ENCODE measurements at regions not wholly inside any gene's neighbourhood (a gene's known extent, or its start where the extent isn't known, plus 50 kb on each side); places are given as distances from the start of the nearest gene placed in this dataset.

GRCh38 chr20:7346026-7346425 is 578.5 kb downstream of the BMP2 start:
- no peak overlapping the region for H2BK15ac ChIP-seq (ENCODE audit: low read depth, poor library complexity, severe bottlenecking)
- H2BK12ac ChIP-seq (ENCODE audit: low read length in 2 of 2), result no peak overlapping the region
- H2AK5ac ChIP-seq (ENCODE audit: low read length, severe bottlenecking), result no peak overlapping the region
- H3K4me3 ChIP-seq (ENCODE audit: insufficient read depth in 1 of 2, low read depth in 1 of 2, low read length in 2 of 2), result no peak overlapping the region
- no peak overlapping the region for H3K27ac ChIP-seq (ENCODE audit: low read length, poor library complexity, severe bottlenecking)
- no peak overlapping the region for H3K14ac ChIP-seq (ENCODE audit: low read length in 2 of 2)
- WGBS, result 95% methylated on average over 2 of the region's 3 CpGs
- H4K91ac ChIP-seq (ENCODE audit: low read length), result no peak overlapping the region
- H3K4ac ChIP-seq (ENCODE audit: low read depth in 1 of 2, low read length in 2 of 2), result no peak overlapping the region
- peaks cover 3% of the 10 kb centered on the region for H3K9me3 ChIP-seq (ENCODE audit: control insufficient read depth, low read length)
- no peaks in the 10 kb centered on the region for H3K4me1 ChIP-seq (ENCODE audit: control insufficient read depth, insufficient read depth, low read depth, low read length)
- no peak overlapping the region for H3K9ac ChIP-seq (ENCODE audit: low read length)
- H3K27me3 ChIP-seq (ENCODE audit: control insufficient read depth in 1 of 2, insufficient read depth in 1 of 2, low read length in 2 of 2), result no peaks in the 10 kb centered on the region
- no peak overlapping the region for H2AFZ ChIP-seq (ENCODE audit: low read depth, low read length)
- no peak overlapping the region for H3K4me2 ChIP-seq (ENCODE audit: low read length, poor library complexity, severe bottlenecking)
- H3K18ac ChIP-seq (ENCODE audit: low read depth in 1 of 2, low read length in 2 of 2), result no peak overlapping the region
- H2BK5ac ChIP-seq (ENCODE audit: low read depth, low read length, poor library complexity, severe bottlenecking), result no peak overlapping the region
- H4K8ac ChIP-seq (ENCODE audit: low read length), result no peak overlapping the region
- no peak overlapping the region for H3K23ac ChIP-seq (ENCODE audit: low read length in 2 of 2)
- no peaks in the 10 kb centered on the region for H3K36me3 ChIP-seq (ENCODE audit: control insufficient read depth in 1 of 2, insufficient read depth in 2 of 2, low read depth in 1 of 2, low read length in 2 of 2)
- H2BK120ac ChIP-seq (ENCODE audit: low read depth, low read length), result no peak overlapping the region
- H3K79me1 ChIP-seq (replicated peaks; ENCODE audit: low read length, poor library complexity, severe bottlenecking), result no peaks in the 10 kb centered on the region
- no peak for DNase-seq

GRCh38 chr20:7346562-7346961 is 579.1 kb downstream of the BMP2 start:
- Histone ChIP-seq H3K27ac (ENCODE audit: low read length, poor library complexity, severe bottlenecking) (no peak overlapping the region), H3K36me3 (ENCODE audit: control insufficient read depth in 1 of 2, insufficient read depth in 2 of 2, low read depth in 1 of 2, low read length in 2 of 2) (no peaks in the 10 kb centered on the region), H3K9me3 (ENCODE audit: control insufficient read depth, low read length) (peaks cover 3% of the 10 kb centered on the region), H3K23ac (ENCODE audit: low read length in 2 of 2) (no peak overlapping the region), H3K79me1 (replicated peaks; ENCODE audit: low read length, poor library complexity, severe bottlenecking) (no peaks in the 10 kb centered on the region), H2AK5ac (ENCODE audit: low read length, severe bottlenecking) (no peak overlapping the region), H3K14ac (ENCODE audit: low read length in 2 of 2) (no peak overlapping the region), H2AFZ (ENCODE audit: low read depth, low read length) (no peak overlapping the region), H3K4ac (ENCODE audit: low read depth in 1 of 2, low read length in 2 of 2) (no peak overlapping the region), H2BK5ac (ENCODE audit: low read depth, low read length, poor library complexity, severe bottlenecking) (no peak overlapping the region), H2BK15ac (ENCODE audit: low read depth, poor library complexity, severe bottlenecking) (no peak overlapping the region), H3K4me1 (ENCODE audit: control insufficient read depth, insufficient read depth, low read depth, low read length) (no peaks in the 10 kb centered on the region), H4K91ac (ENCODE audit: low read length) (no peak overlapping the region), H3K9ac (ENCODE audit: low read length) (no peak overlapping the region), H2BK120ac (ENCODE audit: low read depth, low read length) (no peak overlapping the region), H3K18ac (ENCODE audit: low read depth in 1 of 2, low read length in 2 of 2) (no peak overlapping the region), H3K4me3 (ENCODE audit: insufficient read depth in 1 of 2, low read depth in 1 of 2, low read length in 2 of 2) (no peak overlapping the region), H2BK12ac (ENCODE audit: low read length in 2 of 2) (no peak overlapping the region), H3K27me3 (ENCODE audit: control insufficient read depth in 1 of 2, insufficient read depth in 1 of 2, low read length in 2 of 2) (no peaks in the 10 kb centered on the region), H4K8ac (ENCODE audit: low read length) (no peak overlapping the region), H3K4me2 (ENCODE audit: low read length, poor library complexity, severe bottlenecking) (no peak overlapping the region)
- WGBS, result no CpG with 5 or more reads among the region's 1 CpG
- no peak for DNase-seq

- 88% methylated on average over 1 of the region's 2 CpGs for WGBS
- H3K9ac ChIP-seq (ENCODE audit: low read length), result no peak overlapping the region
- no peak overlapping the region for H3K14ac ChIP-seq (ENCODE audit: low read length in 2 of 2)
Observed at GRCh38 chr20:7347409-7347808, 579.9 kb downstream of the BMP2 start.

GRCh38 chr20:7348253-7348652 is 580.8 kb downstream of the BMP2 start:
- H3K14ac ChIP-seq (ENCODE audit: low read length in 2 of 2), result no peak overlapping the region
- DNase-seq, result no peak
- peaks cover 3% of the 10 kb centered on the region for H3K9me3 ChIP-seq (ENCODE audit: control insufficient read depth, low read length)
- no peak overlapping the region for H4K91ac ChIP-seq (ENCODE audit: low read length)
- no peaks in the 10 kb centered on the region for H3K79me1 ChIP-seq (replicated peaks; ENCODE audit: low read length, poor library complexity, severe bottlenecking)
- no peak overlapping the region for H4K8ac ChIP-seq (ENCODE audit: low read length)
- H3K36me3 ChIP-seq (ENCODE audit: control insufficient read depth in 1 of 2, insufficient read depth in 2 of 2, low read depth in 1 of 2, low read length in 2 of 2), result no peaks in the 10 kb centered on the region
- no peak overlapping the region for H3K18ac ChIP-seq (ENCODE audit: low read depth in 1 of 2, low read length in 2 of 2)
- no peak overlapping the region for H2BK120ac ChIP-seq (ENCODE audit: low read depth, low read length)
- no peak overlapping the region for H3K4ac ChIP-seq (ENCODE audit: low read depth in 1 of 2, low read length in 2 of 2)
- no peaks in the 10 kb centered on the region for H3K4me1 ChIP-seq (ENCODE audit: control insufficient read depth, insufficient read depth, low read depth, low read length)
- no peaks in the 10 kb centered on the region for H3K27me3 ChIP-seq (ENCODE audit: control insufficient read depth in 1 of 2, insufficient read depth in 1 of 2, low read length in 2 of 2)
- no peak overlapping the region for H3K23ac ChIP-seq (ENCODE audit: low read length in 2 of 2)
- H2BK15ac ChIP-seq (ENCODE audit: low read depth, poor library complexity, severe bottlenecking), result no peak overlapping the region
- 71% methylated on average over 1 of the region's 1 CpG for WGBS
- no peak overlapping the region for H2BK12ac ChIP-seq (ENCODE audit: low read length in 2 of 2)
- H3K4me3 ChIP-seq (ENCODE audit: insufficient read depth in 1 of 2, low read depth in 1 of 2, low read length in 2 of 2), result no peak overlapping the region
- no peak overlapping the region for H3K27ac ChIP-seq (ENCODE audit: low read length, poor library complexity, severe bottlenecking)
- no peak overlapping the region for H2BK5ac ChIP-seq (ENCODE audit: low read depth, low read length, poor library complexity, severe bottlenecking)
- H3K4me2 ChIP-seq (ENCODE audit: low read length, poor library complexity, severe bottlenecking), result no peak overlapping the region
- no peak overlapping the region for H2AK5ac ChIP-seq (ENCODE audit: low read length, severe bottlenecking)
- no peak overlapping the region for H3K9ac ChIP-seq (ENCODE audit: low read length)
- H2AFZ ChIP-seq (ENCODE audit: low read depth, low read length), result no peak overlapping the region

More at GRCh38 chr20:7347409-7347808, 579.9 kb downstream of the BMP2 start:
- H2AFZ ChIP-seq (ENCODE audit: low read depth, low read length), result no peak overlapping the region
- no peaks in the 10 kb centered on the region for H3K4me1 ChIP-seq (ENCODE audit: control insufficient read depth, insufficient read depth, low read depth, low read length)
- no peak overlapping the region for H4K91ac ChIP-seq (ENCODE audit: low read length)
- H2BK12ac ChIP-seq (ENCODE audit: low read length in 2 of 2), result no peak overlapping the region
- H3K36me3 ChIP-seq (ENCODE audit: control insufficient read depth in 1 of 2, insufficient read depth in 2 of 2, low read depth in 1 of 2, low read length in 2 of 2), result no peaks in the 10 kb centered on the region
- no peak overlapping the region for H2AK5ac ChIP-seq (ENCODE audit: low read length, severe bottlenecking)
- H2BK5ac ChIP-seq (ENCODE audit: low read depth, low read length, poor library complexity, severe bottlenecking), result no peak overlapping the region
- H3K4me2 ChIP-seq (ENCODE audit: low read length, poor library complexity, severe bottlenecking), result no peak overlapping the region
- no peak overlapping the region for H4K8ac ChIP-seq (ENCODE audit: low read length)
- no peak for DNase-seq
- peaks cover 3% of the 10 kb centered on the region for H3K9me3 ChIP-seq (ENCODE audit: control insufficient read depth, low read length)
- H3K27me3 ChIP-seq (ENCODE audit: control insufficient read depth in 1 of 2, insufficient read depth in 1 of 2, low read length in 2 of 2), result no peaks in the 10 kb centered on the region
- no peak overlapping the region for H3K23ac ChIP-seq (ENCODE audit: low read length in 2 of 2)
- no peaks in the 10 kb centered on the region for H3K79me1 ChIP-seq (replicated peaks; ENCODE audit: low read length, poor library complexity, severe bottlenecking)
- no peak overlapping the region for H2BK15ac ChIP-seq (ENCODE audit: low read depth, poor library complexity, severe bottlenecking)
- H2BK120ac ChIP-seq (ENCODE audit: low read depth, low read length), result no peak overlapping the region
- H3K4me3 ChIP-seq (ENCODE audit: insufficient read depth in 1 of 2, low read depth in 1 of 2, low read length in 2 of 2), result no peak overlapping the region
- no peak overlapping the region for H3K18ac ChIP-seq (ENCODE audit: low read depth in 1 of 2, low read length in 2 of 2)
- no peak overlapping the region for H3K4ac ChIP-seq (ENCODE audit: low read depth in 1 of 2, low read length in 2 of 2)
- no peak overlapping the region for H3K27ac ChIP-seq (ENCODE audit: low read length, poor library complexity, severe bottlenecking)
